ENCODE measurements at regions not wholly inside any gene's neighbourhood (a gene's known extent, or its start where the extent isn't known, plus 50 kb on each side); places are given as distances from the start of the nearest gene placed in this dataset.

- TF ChIP-seq POLR2A (IDR thresholded peaks at IDR 0.05; ENCODE audit: low read depth, low read length) (no peak), CTCF (IDR thresholded peaks at IDR 0.05; ENCODE audit: extremely low read depth in 1 of 2, insufficient read depth in 1 of 2, low read depth in 1 of 2, low read length in 2 of 2) (no peak), EZH2 (IDR thresholded peaks at IDR 0.05; ENCODE audit: borderline replicate concordance, low read depth, low read length, severe bottlenecking) (no peak), GATA2 (IDR thresholded peaks at IDR 0.05; ENCODE audit: insufficient read depth, insufficient read length, low read depth, low read length) (no peak), MYC (IDR thresholded peaks at IDR 0.05; ENCODE audit: low read depth, low read length) (no peak)
Measured at GRCh38 chr5:17395106-17395880, 102.7 kb upstream of the TAF11L2 start.
